ENCODE measurements at regions not wholly inside any gene's neighbourhood (a gene's known extent, or its start where the extent isn't known, plus 50 kb on each side); places are given as distances from the start of the nearest gene placed in this dataset.

GRCh38 chr16:63365649-63366304 lies 1329.5 kb upstream of the CDH8 start:
- WGBS, 2 donors (ENCODE audit: low coverage in 1 of 2): 55 to 60% methylated on average over 4 of the region's 4 CpGs
- DNase-seq: no peak
- Histone ChIP-seq H3K36me3 (no peaks in the 10 kb centered on the region), H3K27me3 (no peaks in the 10 kb centered on the region), H3K27ac (no peak overlapping the region), H3K9me3 (no peaks in the 10 kb centered on the region), H3K4me1 (no peaks in the 10 kb centered on the region), H3K4me3 (no peak overlapping the region)
- intact Hi-C loops (cut with DNase I; ENCODE audit: low total_unique reads): no loop called here
- TF ChIP-seq POLR2A (IDR thresholded peaks at IDR 0.05) (no peak), POLR2AphosphoS5 (IDR thresholded peaks at IDR 0.05) (no peak), CTCF (IDR thresholded peaks at IDR 0.05) (no peak), EP300 (IDR thresholded peaks at IDR 0.05; ENCODE audit: low read depth) (no peak)
- in situ Hi-C loops (cut with MboI; ENCODE audit: low pct_ligation_motif_present in 1 of 4, low pct_unique_long_range_greater_than_20kb in 1 of 4, low sequenced_read_pairs in 3 of 4): loop anchor here in 1 of 4 donors (25.0 kb wide), 1 partner anchor 1747 kb away; the partner anchor contains the start of gene CDH11

- DNase-seq: no peak
These were observed 1327.5 kb upstream of the CDH8 start for GRCh38 chr16:63363738-63364137.

GRCh38 chr16:63361032-63361624 lies 1324.9 kb upstream of the CDH8 start:
- in situ Hi-C loops (cut with MboI; ENCODE audit: low pct_ligation_motif_present in 1 of 4, low pct_unique_long_range_greater_than_20kb in 1 of 4, low sequenced_read_pairs in 3 of 4) (loop anchor here in 1 of 4 donors (25.0 kb wide), 1 partner anchor 1751 kb away; the partner anchor contains the start of gene CDH11), intact Hi-C loops (cut with DNase I; ENCODE audit: low total_unique reads) (no loop called here)
- 0% methylated on average over 1 of the region's 1 CpG for WGBS, 2 donors (ENCODE audit: low coverage in 1 of 2)
- H3K27ac ChIP-seq: no peak overlapping the region
- no peak for TF ChIP-seq EP300 (IDR thresholded peaks at IDR 0.05; ENCODE audit: low read depth)
- peak; percentile 55 to 77 (median 61) for TF ChIP-seq CTCF (IDR thresholded peaks at IDR 0.05)
- H3K4me1 ChIP-seq: no peaks in the 10 kb centered on the region
- H3K27me3 ChIP-seq: no peaks in the 10 kb centered on the region
- H3K36me3 ChIP-seq: no peaks in the 10 kb centered on the region
- H3K4me3 ChIP-seq: no peak overlapping the region
- DNase-seq: no peak
- H3K9me3 ChIP-seq: no peaks in the 10 kb centered on the region

More at GRCh38 chr16:63363738-63364137, 1327.5 kb upstream of the CDH8 start:
- Histone ChIP-seq H3K36me3 (no peaks in the 10 kb centered on the region), H3K27me3 (no peaks in the 10 kb centered on the region), H3K9me3 (no peaks in the 10 kb centered on the region), H3K4me3 (no peak overlapping the region), H3K4me1 (no peaks in the 10 kb centered on the region), H3K27ac (no peak overlapping the region)
- intact Hi-C loops (cut with DNase I; ENCODE audit: low total_unique reads) (no loop called here), in situ Hi-C loops (cut with MboI; ENCODE audit: low pct_ligation_motif_present in 1 of 4, low pct_unique_long_range_greater_than_20kb in 1 of 4, low sequenced_read_pairs in 3 of 4) (loop anchor here in 1 of 4 donors (25.0 kb wide), 1 partner anchor 1749 kb away; the partner anchor contains the start of gene CDH11)
- TF ChIP-seq CTCF (IDR thresholded peaks at IDR 0.05) (no peak), POLR2A (IDR thresholded peaks at IDR 0.05) (no peak), POLR2AphosphoS5 (IDR thresholded peaks at IDR 0.05) (no peak), EP300 (IDR thresholded peaks at IDR 0.05; ENCODE audit: low read depth) (no peak)
- 27 to 35% methylated on average over 2 to 4 of the region's 4 CpGs for WGBS, 2 donors (ENCODE audit: low coverage in 1 of 2)

- no peaks in the 10 kb centered on the region for H3K9me3 ChIP-seq
- H3K36me3 ChIP-seq: no peaks in the 10 kb centered on the region
- H3K4me1 ChIP-seq: no peaks in the 10 kb centered on the region
- intact Hi-C loops (cut with DNase I; ENCODE audit: low total_unique reads): no loop called here
- no peak overlapping the region for H3K27ac ChIP-seq
- in situ Hi-C loops (cut with MboI; ENCODE audit: low pct_ligation_motif_present in 1 of 4, low pct_unique_long_range_greater_than_20kb in 1 of 4, low sequenced_read_pairs in 3 of 4): loop anchor here in 1 of 4 donors (25.0 kb wide), 1 partner anchor 1762 kb away; the partner anchor contains the start of gene CDH11
- H3K27me3 ChIP-seq: no peaks in the 10 kb centered on the region
- 75 to 81% methylated on average over 1 of the region's 1 CpG for WGBS, 2 donors (ENCODE audit: low coverage in 1 of 2)
- no peak for DNase-seq
- TF ChIP-seq POLR2A (IDR thresholded peaks at IDR 0.05) (no peak), CTCF (IDR thresholded peaks at IDR 0.05) (no peak), POLR2AphosphoS5 (IDR thresholded peaks at IDR 0.05) (no peak), EP300 (IDR thresholded peaks at IDR 0.05; ENCODE audit: low read depth) (no peak)
- no peak overlapping the region for H3K4me3 ChIP-seq
These were observed 1313.7 kb upstream of the CDH8 start for GRCh38 chr16:63349961-63350360.

Measured in transverse colon (tissue), 4 donors.